ENCODE measurements at regions not wholly inside any gene's neighbourhood (a gene's known extent, or its start where the extent isn't known, plus 50 kb on each side); places are given as distances from the start of the nearest gene placed in this dataset.
A peak's percentile ranks its signal among the peaks of the same experiment; 100 is the strongest.

GRCh38 chr20:11539450-11539849 is 378.2 kb upstream of the BTBD3 start:
- no peaks in the 10 kb centered on the region for H3K9me3 Mint-ChIP-seq
- H3K27me3 Mint-ChIP-seq, result no peaks in the 10 kb centered on the region
- H3K4me3 Mint-ChIP-seq, result no peak overlapping the region
- no peak overlapping the region for H3K27ac Mint-ChIP-seq
- H3K4me1 Mint-ChIP-seq, result no peaks in the 10 kb centered on the region
- POLR2A ChIA-PET, result no interaction called here
- CTCF ChIA-PET, result no interaction called here
- DNase-seq, result no peak
- H3K36me3 Mint-ChIP-seq (ENCODE audit: low read depth), result no peaks in the 10 kb centered on the region

DNA sequence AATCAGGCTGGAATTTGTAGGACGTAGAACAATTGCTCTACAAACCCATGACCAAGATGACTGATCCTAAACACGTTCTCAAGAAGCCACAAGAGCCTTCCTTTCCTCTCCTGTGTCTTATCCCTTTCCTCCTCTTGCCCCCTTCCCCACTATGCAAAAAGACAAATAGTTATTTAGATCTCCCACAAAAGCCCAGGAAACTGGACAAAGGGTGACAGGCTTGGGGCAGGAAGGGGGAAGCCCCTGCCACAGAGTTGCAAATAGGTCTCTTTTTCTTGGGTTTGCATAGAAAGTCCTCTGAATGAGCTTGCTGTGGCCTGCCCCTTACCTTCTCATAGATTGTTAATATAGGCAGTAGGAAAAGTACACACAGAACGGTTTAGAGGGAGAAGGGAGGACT is 377.1 kb upstream of the BTBD3 start:
- DNase-seq, result no peak
- CTCF ChIA-PET, result interaction anchor here (0.6 kb wide), 1 partner anchor 340 kb away, joined by 3 read pairs; no protein-coding TSS in a partner anchor
- POLR2A ChIA-PET, result no interaction called here
- Mint-ChIP-seq H3K9me3 (no peaks in the 10 kb centered on the region), H3K4me1 (no peaks in the 10 kb centered on the region), H3K27me3 (no peaks in the 10 kb centered on the region), H3K36me3 (ENCODE audit: low read depth) (no peaks in the 10 kb centered on the region), H3K4me3 (no peak overlapping the region), H3K27ac (no peak overlapping the region)

DNA sequence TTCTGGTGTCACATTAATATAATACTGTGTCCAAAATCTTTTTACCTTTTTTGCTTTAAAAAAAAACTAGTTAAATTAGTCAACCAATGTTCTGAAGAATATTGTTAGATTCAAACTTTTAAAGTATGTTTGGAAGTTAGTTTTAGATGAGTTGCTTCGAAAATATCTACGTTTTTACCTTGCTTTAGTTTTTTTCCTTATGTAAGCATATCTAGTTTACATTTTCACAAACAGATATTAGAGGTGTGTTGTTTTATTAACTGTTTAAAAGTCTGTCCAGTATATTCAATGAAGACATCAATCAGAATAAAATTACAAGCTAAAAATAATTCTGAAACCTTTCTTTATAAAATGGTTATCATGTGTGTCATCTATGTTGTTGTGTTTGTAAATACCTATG is 375.0 kb upstream of the BTBD3 start:
- no peaks in the 10 kb centered on the region for H3K36me3 Mint-ChIP-seq (ENCODE audit: low read depth)
- H3K27ac Mint-ChIP-seq, result no peak overlapping the region
- no peaks in the 10 kb centered on the region for H3K9me3 Mint-ChIP-seq
- no peaks in the 10 kb centered on the region for H3K27me3 Mint-ChIP-seq
- H3K4me3 Mint-ChIP-seq, result no peak overlapping the region
- no peak for DNase-seq
- CTCF ChIA-PET, result no interaction called here
- POLR2A ChIA-PET, result no interaction called here
- H3K4me1 Mint-ChIP-seq, result no peaks in the 10 kb centered on the region

DNA sequence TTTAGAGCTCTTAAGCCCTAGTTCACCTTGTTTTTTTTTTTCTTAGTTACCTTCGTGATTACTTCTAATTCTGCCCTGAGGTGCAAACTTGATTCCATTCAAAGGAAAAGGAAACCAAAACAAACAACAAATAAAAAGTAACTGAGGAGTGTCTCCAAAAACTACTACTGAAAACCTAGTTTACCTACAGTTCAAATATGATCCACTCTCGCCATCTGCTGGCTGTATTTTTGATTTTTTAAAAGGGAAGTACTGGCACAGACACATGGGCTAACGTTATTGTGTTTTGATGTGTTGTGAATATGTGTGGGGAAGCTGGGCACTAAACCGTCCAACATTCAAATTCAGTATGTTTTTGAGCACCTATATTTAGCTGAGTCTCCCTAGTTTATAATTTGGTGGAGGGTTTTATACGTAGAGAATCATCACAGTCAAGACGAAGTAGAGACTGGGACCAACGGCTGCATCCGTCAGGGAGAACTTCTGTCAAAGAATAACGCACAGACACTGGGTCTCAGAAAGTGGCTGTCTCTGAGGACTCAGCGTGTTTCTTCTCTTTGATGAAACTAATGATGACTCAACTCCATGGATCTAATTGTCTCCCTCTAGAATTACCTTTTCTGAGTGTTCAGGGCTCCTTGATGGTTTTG is 373.5 kb upstream of the BTBD3 start:
- Mint-ChIP-seq H3K9me3 (no peaks in the 10 kb centered on the region), H3K4me1 (no peaks in the 10 kb centered on the region), H3K36me3 (ENCODE audit: low read depth) (no peaks in the 10 kb centered on the region), H3K27ac (no peak overlapping the region), H3K27me3 (no peaks in the 10 kb centered on the region), H3K4me3 (no peak overlapping the region)
- ChIA-PET CTCF (no interaction called here), POLR2A (no interaction called here)
- DNase-seq, result peak; percentile 31

DNA sequence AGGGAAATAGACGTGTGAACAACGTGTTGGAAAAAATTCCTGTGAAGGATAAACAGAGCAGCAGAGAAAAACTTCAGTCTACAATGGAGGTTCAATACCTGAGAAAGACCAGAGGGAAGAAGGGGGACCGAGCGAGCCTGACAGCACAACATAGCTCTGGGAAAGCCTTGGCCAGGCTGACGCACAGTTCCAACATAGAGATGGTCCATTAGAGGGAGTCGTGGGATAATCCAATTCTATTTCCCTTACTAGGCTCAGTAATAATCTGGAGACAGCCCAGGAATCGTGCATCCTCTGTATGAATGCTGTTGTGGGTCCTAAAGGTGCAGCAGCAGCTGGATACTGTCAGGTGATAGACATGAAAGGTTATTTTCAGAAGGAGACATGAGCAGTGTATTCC is 370.8 kb upstream of the BTBD3 start:
- Mint-ChIP-seq H3K9me3 (no peaks in the 10 kb centered on the region), H3K27me3 (no peaks in the 10 kb centered on the region), H3K27ac (no peak overlapping the region), H3K4me3 (no peak overlapping the region), H3K36me3 (ENCODE audit: low read depth) (no peaks in the 10 kb centered on the region), H3K4me1 (no peaks in the 10 kb centered on the region)
- POLR2A ChIA-PET, result no interaction called here
- CTCF ChIA-PET, result no interaction called here
- no peak for DNase-seq

DNA sequence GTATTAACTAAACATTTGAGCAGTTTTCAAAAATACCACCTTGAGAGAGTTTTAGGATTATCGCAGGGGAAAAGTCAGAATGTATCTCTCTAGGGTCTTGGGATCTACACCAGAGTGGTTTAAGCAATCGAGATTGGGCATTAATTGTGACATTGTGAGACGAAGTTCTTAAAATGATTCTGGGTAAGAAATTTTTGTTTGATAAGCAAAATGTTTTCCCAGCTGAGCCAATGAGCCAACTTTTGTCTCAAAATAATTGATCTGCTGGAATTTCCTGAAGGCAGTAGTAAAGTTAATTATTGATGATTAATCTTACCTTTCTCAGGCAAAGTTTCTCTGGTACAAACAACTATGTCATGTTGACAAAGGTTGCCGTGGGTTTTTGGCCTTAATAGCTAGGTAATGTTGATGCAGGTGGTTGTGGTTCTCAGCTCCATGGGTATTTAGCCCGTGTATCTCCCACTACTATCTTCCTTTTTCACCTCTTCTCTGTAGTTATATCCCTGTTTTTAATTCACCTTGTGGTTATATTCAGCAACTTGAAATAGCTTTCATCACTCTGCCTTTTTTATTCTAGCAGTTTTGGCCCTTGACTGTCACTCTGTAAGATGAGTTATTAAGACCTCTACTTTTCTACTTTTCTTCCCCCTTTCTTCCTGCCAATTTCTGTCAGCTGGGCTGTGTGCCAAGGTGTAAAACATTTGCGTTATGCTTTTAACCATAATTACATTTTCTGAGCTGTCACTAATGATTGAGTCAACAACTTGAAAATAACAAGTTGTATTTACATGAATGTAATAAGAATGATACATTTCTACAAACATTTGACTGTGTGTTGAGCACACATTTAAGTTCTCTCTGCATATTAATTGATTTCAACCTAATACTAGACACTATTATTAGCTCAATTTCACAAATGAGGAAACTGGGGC is 368.3 kb upstream of the BTBD3 start:
- ChIA-PET POLR2A (no interaction called here), CTCF (interaction anchor here (0.6 to 0.7 kb wide), 2 partner anchors 24 to 167 kb away, joined by 3 read pairs; no protein-coding TSS in a partner anchor)
- H3K4me3 Mint-ChIP-seq, result no peak overlapping the region
- H3K9me3 Mint-ChIP-seq, result no peaks in the 10 kb centered on the region
- no peak for DNase-seq
- H3K27me3 Mint-ChIP-seq, result no peaks in the 10 kb centered on the region
- no peak overlapping the region for H3K27ac Mint-ChIP-seq
- H3K4me1 Mint-ChIP-seq, result no peaks in the 10 kb centered on the region
- no peaks in the 10 kb centered on the region for H3K36me3 Mint-ChIP-seq (ENCODE audit: low read depth)

DNA sequence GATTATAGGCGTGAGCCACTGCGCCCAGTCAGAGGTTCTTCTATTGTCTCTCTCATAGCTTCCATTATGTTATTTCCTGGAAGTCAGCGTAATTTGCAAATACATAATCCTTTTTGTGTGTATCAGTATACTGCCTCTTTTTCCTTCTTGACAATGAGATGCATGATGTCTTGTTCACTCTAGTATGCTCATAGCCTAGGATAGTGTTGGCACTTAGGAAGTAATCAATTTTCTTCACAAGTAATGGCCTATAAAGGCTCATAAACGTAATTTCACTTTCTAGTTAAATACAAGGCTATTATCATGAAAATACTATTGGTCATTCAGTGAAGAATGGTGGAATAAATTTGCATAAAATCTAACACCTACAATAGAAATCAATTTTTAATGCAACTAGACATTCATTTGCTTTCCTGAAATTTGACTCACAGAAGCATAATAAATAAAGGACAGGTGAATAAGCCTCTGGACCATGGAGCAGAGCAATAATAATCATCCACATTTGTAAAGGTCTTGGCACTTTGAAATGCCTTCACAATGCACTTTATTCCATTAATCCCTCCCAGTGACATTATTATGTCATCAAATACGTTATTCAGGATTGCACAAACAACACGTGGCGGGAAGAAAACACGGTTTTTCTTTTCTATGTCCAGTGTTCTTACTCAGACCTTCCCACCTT is 366.9 kb upstream of the BTBD3 start:
- Mint-ChIP-seq H3K27me3 (no peaks in the 10 kb centered on the region), H3K36me3 (ENCODE audit: low read depth) (no peaks in the 10 kb centered on the region)

GRCh38 chr20:11551479-11551878 is 366.2 kb upstream of the BTBD3 start:
- Mint-ChIP-seq H3K36me3 (ENCODE audit: low read depth) (no peaks in the 10 kb centered on the region), H3K4me3 (no peak overlapping the region), H3K9me3 (no peaks in the 10 kb centered on the region), H3K27ac (no peak overlapping the region), H3K4me1 (no peaks in the 10 kb centered on the region), H3K27me3 (no peaks in the 10 kb centered on the region)
- ChIA-PET POLR2A (no interaction called here), CTCF (no interaction called here)
- no peak for DNase-seq

More for the DNA sequence above, 366.9 kb upstream of the BTBD3 start:
- Mint-ChIP-seq H3K27ac (no peak overlapping the region), H3K4me3 (no peak overlapping the region), H3K4me1 (no peaks in the 10 kb centered on the region), H3K9me3 (no peaks in the 10 kb centered on the region)
- ChIA-PET POLR2A (no interaction called here), CTCF (no interaction called here)
- DNase-seq, result no peak

GRCh38 chr20:11553603-11554002 is 364.1 kb upstream of the BTBD3 start:
- ChIA-PET CTCF (no interaction called here), POLR2A (no interaction called here)
- H3K27me3 Mint-ChIP-seq, result no peaks in the 10 kb centered on the region
- H3K4me3 Mint-ChIP-seq, result no peak overlapping the region
- no peak overlapping the region for H3K27ac Mint-ChIP-seq
- DNase-seq, result no peak
- H3K36me3 Mint-ChIP-seq (ENCODE audit: low read depth), result no peaks in the 10 kb centered on the region
- H3K9me3 Mint-ChIP-seq, result no peaks in the 10 kb centered on the region
- no peaks in the 10 kb centered on the region for H3K4me1 Mint-ChIP-seq

- Mint-ChIP-seq H3K27me3 (no peaks in the 10 kb centered on the region), H3K36me3 (ENCODE audit: low read depth) (no peaks in the 10 kb centered on the region), H3K4me1 (no peaks in the 10 kb centered on the region), H3K4me3 (no peak overlapping the region), H3K27ac (no peak overlapping the region), H3K9me3 (no peaks in the 10 kb centered on the region)
- POLR2A ChIA-PET, result no interaction called here
- no peak for DNase-seq
- CTCF ChIA-PET, result no interaction called here
Observed at GRCh38 chr20:11555510-11555909, 362.2 kb upstream of the BTBD3 start.

DNA sequence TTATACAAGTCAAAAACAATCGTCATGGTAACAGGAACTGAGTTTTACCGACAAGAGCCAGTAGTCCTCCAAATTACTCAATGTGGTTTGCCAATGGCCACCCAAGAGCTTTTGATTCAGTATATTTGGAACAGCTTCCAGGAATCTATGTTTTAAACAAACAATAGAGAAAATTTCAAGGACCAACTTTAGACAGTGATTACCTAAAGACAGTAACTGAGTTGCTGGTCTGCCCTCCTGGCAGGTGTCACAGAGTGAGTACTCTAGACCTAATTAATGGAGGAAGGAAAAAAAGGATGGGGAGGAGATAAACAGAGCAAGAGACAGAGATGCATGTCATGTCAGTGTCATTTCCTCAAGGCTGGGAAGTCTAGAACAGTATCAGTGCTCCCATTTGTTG is 361.3 kb upstream of the BTBD3 start:
- ChIA-PET CTCF (no interaction called here), POLR2A (no interaction called here)
- no peak overlapping the region for H3K27ac Mint-ChIP-seq
- no peaks in the 10 kb centered on the region for H3K36me3 Mint-ChIP-seq (ENCODE audit: low read depth)
- no peaks in the 10 kb centered on the region for H3K27me3 Mint-ChIP-seq
- no peak for DNase-seq
- no peak overlapping the region for H3K4me3 Mint-ChIP-seq
- no peaks in the 10 kb centered on the region for H3K4me1 Mint-ChIP-seq
- H3K9me3 Mint-ChIP-seq, result no peaks in the 10 kb centered on the region

GRCh38 chr20:11564491-11564890 is 353.2 kb upstream of the BTBD3 start:
- H3K4me1 Mint-ChIP-seq, result no peaks in the 10 kb centered on the region
- ChIA-PET POLR2A (no interaction called here), CTCF (no interaction called here)
- H3K27ac Mint-ChIP-seq, result no peak overlapping the region
- no peaks in the 10 kb centered on the region for H3K27me3 Mint-ChIP-seq
- no peak for DNase-seq
- H3K4me3 Mint-ChIP-seq, result no peak overlapping the region
- peaks cover 2% of the 10 kb centered on the region for H3K9me3 Mint-ChIP-seq
- H3K36me3 Mint-ChIP-seq (ENCODE audit: low read depth), result no peaks in the 10 kb centered on the region

GRCh38 chr20:11569163-11569562 is 348.5 kb upstream of the BTBD3 start:
- POLR2A ChIA-PET, result no interaction called here
- Mint-ChIP-seq H3K27ac (no peak overlapping the region), H3K36me3 (ENCODE audit: low read depth) (no peaks in the 10 kb centered on the region), H3K4me1 (no peaks in the 10 kb centered on the region), H3K9me3 (peaks cover under 1% of the 10 kb centered on the region), H3K27me3 (no peaks in the 10 kb centered on the region), H3K4me3 (no peak overlapping the region)
- no peak for DNase-seq
- CTCF ChIA-PET, result no interaction called here

Measured in activated CD4-positive, alpha-beta T cell treated with anti-CD3 and anti-CD28 coated beads, Interleukin-2, amount 10 ng/mL, durations not matched to agents 7 days and 5 days (primary cell).